NCI-H2196 (cell line): ENCODE measurements at regions not wholly inside any gene's neighbourhood (a gene's known extent, or its start where the extent isn't known, plus 50 kb on each side); places are given as distances from the start of the nearest gene placed in this dataset.

Experiments
- DNase-seq: peaks from one replicate; lab custom pipeline; 2025; ENCODE audit not compliant: unreplicated experiment; lab: John Stamatoyannopoulos, UW

DNA sequence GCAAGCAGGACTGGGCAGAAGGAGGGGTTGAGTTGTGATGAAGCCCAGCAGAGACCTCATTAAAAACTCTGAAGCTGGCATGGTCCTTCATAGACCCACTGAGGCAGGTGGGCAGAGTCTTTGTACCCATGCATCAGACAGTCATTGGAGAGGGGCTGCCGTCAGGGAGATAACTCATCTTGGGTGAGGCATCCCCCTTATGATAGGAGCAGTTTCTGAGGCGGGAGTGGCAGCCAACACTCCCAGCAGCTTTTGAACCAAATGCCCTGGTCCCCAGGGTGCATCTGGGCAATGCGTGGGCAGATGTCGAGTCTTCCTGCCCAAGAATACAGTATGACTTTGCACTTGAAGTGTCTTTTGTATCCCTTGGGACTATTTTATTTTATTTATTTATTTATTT is 68.1 kb downstream of the HTR5A start:
- no peak for DNase-seq

- DNase-seq, result no peak
Observed at GRCh38 chr7:155141562-155141961, 71.4 kb downstream of the HTR5A start.

- no peak for DNase-seq
Observed at GRCh38 chr7:155143381-155143780, 73.3 kb downstream of the HTR5A start.

DNA sequence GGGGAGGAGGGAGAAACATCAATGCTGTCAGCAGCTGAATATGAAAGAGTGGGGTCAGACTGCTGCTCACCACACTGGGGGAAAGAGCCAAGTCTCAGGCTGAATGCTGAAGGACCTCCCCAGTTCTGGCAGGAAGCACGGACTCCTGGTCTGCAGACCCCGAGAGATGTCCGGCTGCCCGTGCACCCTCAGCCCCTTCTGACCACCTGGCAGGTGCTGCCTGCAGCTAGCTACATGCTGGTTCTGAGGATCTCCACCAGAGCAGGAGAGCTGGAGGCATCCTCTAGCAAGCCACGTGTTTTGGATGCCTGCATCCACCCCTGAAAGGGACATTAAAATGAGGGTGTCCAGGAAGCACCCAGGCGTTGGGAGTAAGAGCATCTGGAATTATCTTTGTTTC is 74.2 kb downstream of the HTR5A start:
- DNase-seq, result no peak

- no peak for DNase-seq
Observed at GRCh38 chr7:155145477-155146255, 75.5 kb downstream of the HTR5A start.

- DNase-seq, result no peak
Observed at GRCh38 chr7:155147172-155147571, 77.0 kb downstream of the HTR5A start.

GRCh38 chr7:155147624-155148023 is 77.5 kb downstream of the HTR5A start:
- no peak for DNase-seq

DNA sequence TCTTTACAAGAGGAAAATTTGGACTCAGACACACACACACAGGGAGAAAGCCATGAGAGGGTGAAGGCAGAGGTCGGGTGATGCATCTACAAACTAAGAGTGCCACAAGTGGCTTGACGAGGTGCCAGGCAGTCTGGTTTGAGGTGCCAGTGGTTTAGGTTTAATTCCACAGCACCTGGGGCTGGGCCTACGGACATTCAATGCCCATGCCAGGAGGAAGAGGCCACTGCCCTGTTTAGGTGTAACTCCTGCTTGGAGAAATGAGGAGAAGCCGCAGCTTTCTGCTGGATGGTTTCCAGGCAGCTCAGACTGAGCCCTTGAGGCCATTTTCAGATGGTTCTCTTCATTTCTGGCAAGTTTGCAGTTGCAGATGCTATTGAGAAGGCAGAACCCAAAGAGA is 83.6 kb downstream of the HTR5A start:
- DNase-seq, result no peak

- no peak for DNase-seq
Observed at GRCh38 chr7:155154586-155154985, 84.5 kb downstream of the HTR5A start.

GRCh38 chr7:155161690-155162089 is 91.6 kb downstream of the HTR5A start:
- DNase-seq, result no peak

GRCh38 chr7:155162422-155162821 is 92.3 kb downstream of the HTR5A start:
- no peak for DNase-seq

GRCh38 chr7:155163696-155164095 is 93.6 kb downstream of the HTR5A start:
- DNase-seq, result no peak

GRCh38 chr7:155164316-155164715 is 94.2 kb downstream of the HTR5A start:
- no peak for DNase-seq

DNA sequence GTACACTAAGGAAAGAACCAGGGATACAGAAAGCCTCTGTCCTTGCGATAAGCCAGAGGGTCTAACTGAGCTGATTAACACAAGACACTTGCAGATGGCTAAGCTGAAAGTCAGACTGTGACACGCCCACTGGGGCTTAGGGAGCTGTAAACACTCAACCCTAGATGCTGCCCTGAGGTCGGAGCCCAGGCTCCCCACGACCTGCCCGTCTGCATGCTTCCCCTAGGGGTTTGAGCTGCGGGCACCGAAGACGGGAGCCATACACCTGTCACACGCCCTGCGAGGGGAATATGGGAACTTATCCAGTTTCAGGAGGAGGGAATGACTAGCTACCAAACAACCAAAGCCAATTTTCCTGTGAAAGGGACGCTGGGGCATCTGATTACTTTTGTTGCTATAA is 96.0 kb downstream of the HTR5A start:
- no peak for DNase-seq

DNA sequence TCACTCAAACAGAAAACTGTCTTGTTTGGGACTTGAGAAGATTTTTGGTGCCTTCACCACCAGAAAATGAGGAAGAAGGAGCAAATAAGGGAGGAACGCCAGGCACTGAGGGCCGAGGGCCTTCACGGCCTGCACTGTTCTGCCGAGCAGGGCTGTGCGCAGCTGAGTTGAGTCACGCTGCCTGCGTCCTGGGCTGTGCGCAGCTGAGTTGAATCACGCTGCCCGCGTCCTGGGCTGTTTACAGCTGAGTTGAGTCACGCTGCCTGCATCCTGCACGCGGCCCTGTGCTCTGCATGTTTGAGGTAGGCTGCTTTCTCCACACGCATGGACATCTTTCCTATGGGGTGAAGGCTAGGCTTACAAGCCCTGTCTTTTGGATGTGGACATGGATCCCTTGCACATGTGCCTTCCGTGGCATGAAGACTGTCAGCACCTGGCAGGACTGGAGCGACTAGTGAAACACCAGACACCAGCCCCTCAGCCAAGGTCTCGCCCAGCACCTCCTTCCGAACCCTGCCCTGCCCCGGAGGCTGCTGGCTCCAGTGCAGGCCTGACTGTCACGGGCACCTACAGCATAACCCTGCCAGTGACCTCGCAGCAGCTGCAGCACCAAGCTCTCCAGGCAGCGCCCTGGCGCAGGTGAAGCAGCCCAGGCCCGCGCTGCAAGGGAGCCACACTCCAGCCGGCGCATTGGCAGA is 96.7 kb downstream of the HTR5A start:
- DNase-seq, result no peak

DNA sequence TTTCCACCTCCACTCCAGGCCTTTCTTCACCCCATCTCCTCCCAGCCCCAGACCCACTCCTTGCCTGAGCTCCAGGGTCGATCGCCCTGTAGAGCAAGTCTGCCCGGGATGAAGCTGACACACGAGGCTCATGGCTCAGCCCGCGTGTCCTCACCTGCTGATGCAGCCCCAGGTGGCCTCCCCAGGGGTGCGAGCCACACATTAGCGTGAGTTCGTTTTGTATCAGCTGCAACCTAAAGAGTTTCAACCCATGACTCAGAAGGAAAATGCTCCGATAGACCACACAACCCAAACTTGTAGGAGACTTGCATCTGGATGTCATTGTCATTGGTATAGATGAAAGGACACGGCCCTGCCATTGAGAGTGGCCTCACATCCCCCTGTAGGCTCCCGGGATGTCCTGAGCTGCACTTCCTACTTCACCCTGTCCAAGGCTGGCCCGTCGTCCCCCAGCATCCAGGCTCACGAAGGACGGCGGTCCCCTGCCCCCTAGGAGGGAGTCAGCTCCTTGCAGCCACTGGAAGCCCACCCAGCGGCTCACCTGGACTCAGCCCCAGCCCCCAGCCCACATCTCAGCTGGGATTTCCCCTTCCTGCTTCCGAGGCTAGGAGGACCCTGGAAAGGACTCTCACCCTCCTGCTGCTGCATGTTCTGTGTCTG is 97.7 kb downstream of the HTR5A start:
- DNase-seq, result no peak

DNA sequence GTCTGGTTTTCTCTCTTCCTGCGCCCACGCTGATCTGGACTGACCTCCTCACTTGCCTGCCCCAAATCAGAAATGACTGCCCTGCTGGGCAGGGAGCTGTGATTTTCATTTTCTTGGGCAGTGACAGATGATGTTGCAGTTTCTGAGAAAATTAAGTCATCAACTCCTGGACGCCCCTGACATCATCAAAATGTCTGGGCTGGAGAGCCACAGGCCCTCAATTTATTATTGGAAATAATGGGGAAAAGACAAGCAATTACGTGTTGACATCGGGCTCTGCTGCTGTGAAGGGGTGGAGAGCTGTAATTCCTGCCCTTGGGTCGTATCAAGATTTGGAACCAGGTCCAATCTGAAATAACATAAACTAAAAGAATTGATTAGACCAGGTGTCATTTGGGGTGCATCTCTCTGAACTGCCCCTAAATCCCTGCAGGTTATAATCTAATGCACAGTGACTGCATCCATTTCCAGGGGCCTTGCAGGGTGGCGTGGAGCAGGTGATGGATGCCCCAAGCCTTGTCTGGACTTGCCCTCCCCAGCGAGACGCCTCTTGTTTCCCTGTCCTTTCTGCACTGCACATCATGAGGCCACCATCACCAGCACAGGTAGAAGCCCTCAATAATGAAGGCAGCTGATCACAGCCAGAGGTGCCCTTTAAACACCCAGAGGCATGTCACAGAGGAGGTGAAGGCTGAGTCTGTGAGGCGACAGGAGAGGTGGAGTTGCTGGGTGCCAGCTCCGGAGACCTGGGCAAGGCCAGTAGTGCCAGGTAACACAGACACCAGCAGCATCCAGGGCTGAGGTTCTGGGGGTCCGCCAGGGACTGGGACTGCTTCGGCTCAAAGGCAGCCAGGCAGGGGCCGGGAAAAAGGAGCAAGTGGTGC is 98.7 kb downstream of the HTR5A start:
- no peak for DNase-seq

DNA sequence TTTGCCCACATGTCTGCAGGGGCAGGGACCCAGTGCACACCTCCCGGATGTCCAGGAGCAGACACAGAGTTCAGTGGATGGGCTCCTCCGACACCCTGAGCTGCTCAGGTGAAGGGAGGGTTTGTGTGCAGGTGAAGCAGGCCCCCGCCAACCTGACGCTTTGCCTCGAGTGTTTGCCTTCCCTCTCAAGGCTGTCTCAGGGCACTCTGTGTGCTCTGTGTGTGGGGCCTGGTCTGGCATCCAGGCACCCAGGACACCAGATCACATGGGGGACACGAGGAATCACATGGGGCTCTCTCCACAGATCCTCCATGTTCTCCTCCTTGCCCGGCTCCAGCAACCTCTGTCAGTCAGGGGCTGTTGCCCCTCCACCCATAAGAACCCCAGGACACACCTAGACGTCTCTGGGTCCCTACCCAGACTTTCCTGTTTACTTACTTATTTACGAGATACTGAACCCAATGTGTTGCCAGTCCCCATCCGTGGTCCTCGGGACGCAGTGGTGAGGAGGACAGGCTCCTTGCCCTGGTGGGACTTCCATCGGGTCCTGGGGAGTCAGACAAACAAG is 99.5 kb downstream of the HTR5A start:
- DNase-seq, result no peak

DNA sequence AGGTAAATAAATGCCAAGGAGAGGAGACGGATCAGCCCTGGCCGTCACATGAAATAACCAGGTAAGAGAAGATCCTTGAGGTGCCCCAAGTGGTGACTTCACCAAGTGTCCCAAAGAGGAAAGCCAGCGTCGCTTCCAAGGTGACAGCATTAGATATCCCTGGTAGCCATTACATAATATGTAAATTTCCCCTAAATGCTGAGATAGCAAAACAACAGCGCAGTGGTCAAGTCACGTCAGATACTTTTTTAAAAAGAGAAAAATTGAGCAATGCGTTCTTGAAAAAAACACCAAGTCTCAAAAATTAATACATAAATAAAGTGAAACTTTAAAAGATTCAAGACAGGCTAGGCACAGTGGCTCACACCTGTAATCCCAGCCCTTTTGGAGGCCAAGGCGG is 100.2 kb downstream of the HTR5A start:
- DNase-seq, result no peak

- no peak for DNase-seq
Observed at GRCh38 chr7:155172141-155172540, 102.0 kb downstream of the HTR5A start.

DNA sequence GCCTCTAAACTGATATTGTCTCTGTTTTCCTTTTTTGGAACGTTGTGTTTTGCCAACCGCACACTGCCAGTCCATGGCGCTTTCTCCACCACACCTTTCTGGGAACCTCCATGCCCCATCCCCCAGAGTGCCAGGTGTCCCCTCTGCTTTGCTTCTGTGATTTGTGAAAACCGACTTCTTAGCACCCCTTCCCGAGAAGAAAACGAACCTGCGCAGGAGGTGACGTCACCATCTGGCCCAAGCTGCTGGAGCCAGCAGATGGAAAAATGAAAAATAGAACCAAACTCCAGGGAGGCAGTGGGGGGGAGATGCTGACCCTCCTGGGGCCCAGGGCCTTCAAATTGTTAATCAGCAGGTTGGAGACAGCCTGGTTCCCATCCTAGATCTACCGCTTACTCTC is 103.8 kb downstream of the HTR5A start:
- DNase-seq, result no peak
